Mucosa of descending colon (tissue), 3 donors: ENCODE measurements at regions not wholly inside any gene's neighbourhood (a gene's known extent, or its start where the extent isn't known, plus 50 kb on each side); places are given as distances from the start of the nearest gene placed in this dataset.

Experiments used
- ATAC-seq: fragments of 200-7000 bp; cut with Tn5 transposase; one replicate; pipeline ENCODE4 v1.9.1; 2020; ENCODE audit warnings: mild to moderate bottlenecking, moderate library complexity
- DNase-seq, 3 donors: peaks; one replicate each; pipeline ENCODE4 v3.0.0-alpha.2; 2020
- H3K36me3 ChIP-seq: fragments of 200-600 bp; one replicate; pipeline ENCODE4 v1.8.0; 2021; ENCODE audit warnings: low read depth, mild to moderate bottlenecking
- H3K4me1 ChIP-seq: fragments of 200-600 bp; one replicate; pipeline ENCODE4 v1.8.0; 2021; ENCODE audit warnings: low read depth, mild to moderate bottlenecking
- H3K4me3 ChIP-seq: fragments of 200-600 bp; one replicate; pipeline ENCODE4 v1.8.0; 2021; ENCODE audit warnings: mild to moderate bottlenecking
- H3K9me3 ChIP-seq: fragments of 200-600 bp; one replicate; pipeline ENCODE4 v1.8.0; 2021; ENCODE audit warnings: mild to moderate bottlenecking
- CTCF ChIP-seq: fragments of 200-600 bp; IDR thresholded peaks from one replicate; pipeline ENCODE4 v1.8.0; 2022; ENCODE audit warnings: antibody characterized with exemption, mild to moderate bottlenecking
- intact Hi-C, 2 donors: fragments of 100-400 bp; cut with DNase I in 1 of 2; cut with micrococcal nuclease in 1 of 2; formaldehyde crosslinking; loops; one replicate each; pipeline versions ENCODE4 v1.11.0 to v1.11.1; 2022; cut with DNase I, micrococcal nuclease
- donor health status: DM: no; HTN: no; CAD: no; lungs with moderate emphysema.
- donor health status: DM: no; HTN: no; CAD: no.
- donor health status: DM: no; HTN: yes; CAD: no.

GRCh38 chr4:153973942-153974341, 185.1 kb upstream of the SFRP2 start:
- no peak for ATAC-seq
- DNase-seq = no peak
- intact Hi-C loops = no loop called here
- Histone ChIP-seq H3K9me3 (peaks cover 6% of the 10 kb centered on the region), H3K36me3 (no peaks in the 10 kb centered on the region), H3K4me1 (no peaks in the 10 kb centered on the region), H3K4me3 (no peak overlapping the region)
- no peak for TF ChIP-seq CTCF

- no peaks in the 10 kb centered on the region for H3K36me3 ChIP-seq
- no peak for DNase-seq
- no peak overlapping the region for H3K4me3 ChIP-seq
- peaks cover 6% of the 10 kb centered on the region for H3K9me3 ChIP-seq
- no peak for ATAC-seq
- no peaks in the 10 kb centered on the region for H3K4me1 ChIP-seq
- TF ChIP-seq CTCF = no peak
- intact Hi-C loops = no loop called here
These were observed 183.0 kb upstream of the SFRP2 start for GRCh38 chr4:153971899-153972298.

GRCh38 chr4:153970169-153970568, 181.3 kb upstream of the SFRP2 start:
- Histone ChIP-seq H3K36me3 (no peaks in the 10 kb centered on the region), H3K4me3 (no peak overlapping the region), H3K9me3 (peaks cover 6% of the 10 kb centered on the region), H3K4me1 (no peaks in the 10 kb centered on the region)
- ATAC-seq (no peak), DNase-seq (no peak)
- TF ChIP-seq CTCF = no peak
- intact Hi-C loops = no loop called here

- DNase-seq (no peak), ATAC-seq (no peak)
- Histone ChIP-seq H3K9me3 (peaks cover 1% of the 10 kb centered on the region), H3K4me3 (no peak overlapping the region), H3K4me1 (no peaks in the 10 kb centered on the region), H3K36me3 (no peaks in the 10 kb centered on the region)
- TF ChIP-seq CTCF = no peak
- intact Hi-C loops = no loop called here
These were observed 180.7 kb upstream of the SFRP2 start for GRCh38 chr4:153969542-153969941.

- no peak overlapping the region for H3K4me3 ChIP-seq
- H3K36me3 ChIP-seq = no peaks in the 10 kb centered on the region
- no peak for TF ChIP-seq CTCF
- ATAC-seq (no peak), DNase-seq (no peak)
- no peaks in the 10 kb centered on the region for H3K9me3 ChIP-seq
- no peaks in the 10 kb centered on the region for H3K4me1 ChIP-seq
- intact Hi-C loops = no loop called here
These were observed 177.8 kb upstream of the SFRP2 start for GRCh38 chr4:153966641-153967040.

- ATAC-seq = no peak
- DNase-seq = no peak
- no peaks in the 10 kb centered on the region for H3K4me1 ChIP-seq
- intact Hi-C loops = no loop called here
- no peaks in the 10 kb centered on the region for H3K36me3 ChIP-seq
- H3K9me3 ChIP-seq = no peaks in the 10 kb centered on the region
- no peak overlapping the region for H3K4me3 ChIP-seq
- TF ChIP-seq CTCF = no peak
These were observed 174.3 kb upstream of the SFRP2 start for GRCh38 chr4:153963216-153963615.
